HCT116 (cell line): ENCODE measurements at regions not wholly inside any gene's neighbourhood (a gene's known extent, or its start where the extent isn't known, plus 50 kb on each side); places are given as distances from the start of the nearest gene placed in this dataset.

Experiments
- ATAC-seq: fragments of 200-7000 bp; cut with Tn5 transposase; 2 replicates; pipeline ENCODE4 v1.9.1; 2020; ENCODE audit warnings: mild to moderate bottlenecking, moderate library complexity
- BruUV-seq: library from RNA; stranded (reverse); fragments of 400-500 nt; replicated peaks from 2 replicates; lab custom pipeline; 2021; lab: Mats Ljungman, UMichigan
- CTCF ChIA-PET: fragments of 300-600 bp; sonication (Branson Sonifier 250); formaldehyde crosslinking; loops from one replicate; lab custom pipeline; 2021; ENCODE audit warnings: antibody characterized with exemption; lab: Charles Lee
- POLR2A ChIA-PET: fragments of 300-600, 350-600 bp; sonication (Branson Sonifier 250); formaldehyde crosslinking; loops from one replicate; lab custom pipeline; 2021; ENCODE audit warnings: antibody characterized with exemption; lab: Charles Lee
- RAD21 ChIA-PET, 2 experiments: fragments of 300-600 bp; sonication (Branson Sonifier 250); formaldehyde crosslinking; loops; one replicate each; lab custom pipeline; 2023; ENCODE audit warnings: low total read pairs in 2 of 2; ENCODE audit not compliant: uncharacterized antibody in 2 of 2, unreplicated experiment in 2 of 2, low non-redundant PET in 1 of 2; lab: Charles Lee
- DNase-seq: peaks from one replicate; pipeline ENCODE4 v3.0.0-alpha.2; 2010; ENCODE audit warnings: low read depth, low spot score
- H2AFZ ChIP-seq: fragments of 200-600 bp; shearing (Covaris generic), sonication (generic); 2 replicates; pipeline ENCODE4 v1.6.1; 2017; ENCODE audit warnings: low read depth, mixed run types, mixed read lengths, antibody characterized with exemption, low read length; ENCODE audit not compliant: poor library complexity, severe bottlenecking
- H3K27ac ChIP-seq: 2 replicates; pipeline ENCODE4 v1.5.1; 2012; ENCODE audit warnings: low read depth, low read length
- H3K27me3 ChIP-seq: fragments of 200-600 bp; sonication (generic); 2 replicates; pipeline ENCODE4 v1.6.1; 2016; ENCODE audit warnings: mixed run types, low read length, mixed read lengths; ENCODE audit not compliant: insufficient read depth
- H3K36me3 ChIP-seq, 2 experiments: fragments of 200-500 bp in 1 of 2; fragments of 200-600 bp in 1 of 2; sonication (Bioruptor generic) in 1 of 2; sonication (generic) in 1 of 2; 2 replicates each; pipeline versions ENCODE4 v1.5.1 to v1.6.1; 2014 to 2016; ENCODE audit warnings: low read length in 2 of 2, inconsistent platforms in 1 of 2, mixed read lengths in 1 of 2, mixed run types in 1 of 2; ENCODE audit not compliant: insufficient read depth in 2 of 2, control insufficient read depth in 1 of 2
- H3K4me1 ChIP-seq, 2 experiments: fragments of 200-600 bp in 1 of 2; sonication (generic) in 1 of 2; 2 replicates each; pipeline versions ENCODE4 v1.5.1 to v1.6.1; 2012 to 2017; ENCODE audit warnings: low read length in 2 of 2, inconsistent platforms in 1 of 2, mild to moderate bottlenecking in 1 of 2, mixed read lengths in 1 of 2, mixed run types in 1 of 2, moderate library complexity in 1 of 2; ENCODE audit not compliant: insufficient read depth in 2 of 2, control insufficient read depth in 1 of 2
- H3K4me2 ChIP-seq: fragments of 200-600 bp; sonication (generic); 2 replicates; pipeline ENCODE4 v1.6.1; 2017; ENCODE audit warnings: mixed run types, low read length, mixed read lengths
- H3K4me3 ChIP-seq, 2 experiments: fragments of 200-600 bp in 1 of 2; sonication (generic) in 1 of 2; replicated peaks in 1 of 2; 2 replicates each; pipeline ENCODE4 v1.5.1; 2011 to 2016; ENCODE audit warnings: low read length in 2 of 2, control low read depth in 1 of 2, low read depth in 1 of 2, mild to moderate bottlenecking in 1 of 2, mixed read lengths in 1 of 2, mixed run types in 1 of 2
- H3K79me2 ChIP-seq: fragments of 200-600 bp; sonication (generic); 2 replicates; pipeline ENCODE4 v1.6.1; 2017; ENCODE audit warnings: mild to moderate bottlenecking, mixed run types, low read length, moderate library complexity, mixed read lengths; ENCODE audit not compliant: insufficient read depth
- H3K9ac ChIP-seq: fragments of 200-600 bp; sonication (generic); 2 replicates; pipeline ENCODE4 v1.6.1; 2016; ENCODE audit warnings: low read length, mixed read lengths
- H3K9me2 ChIP-seq: fragments of 200-600 bp; sonication (generic), shearing (Covaris generic); 2 replicates; pipeline ENCODE4 v1.6.1; 2017; ENCODE audit warnings: mixed run types, mild to moderate bottlenecking, moderate library complexity; ENCODE audit not compliant: insufficient read depth
- H3K9me3 ChIP-seq, 2 experiments: fragments of 200-500 bp in 1 of 2; fragments of 200-600 bp in 1 of 2; sonication (Bioruptor generic) in 1 of 2; sonication (generic) in 1 of 2; 2 replicates each; pipeline ENCODE4 v1.6.1; 2014 to 2017; ENCODE audit warnings: low read length in 2 of 2, mixed read lengths in 2 of 2, inconsistent platforms in 1 of 2, low read depth in 1 of 2, mild to moderate bottlenecking in 1 of 2, mixed run types in 1 of 2, moderate library complexity in 1 of 2; ENCODE audit not compliant: control insufficient read depth in 1 of 2, insufficient read depth in 1 of 2
- H4K20me1 ChIP-seq: fragments of 200-600 bp; sonication (generic), shearing (Covaris generic); 2 replicates; pipeline ENCODE4 v1.6.1; 2017; ENCODE audit warnings: mixed run types, mild to moderate bottlenecking, moderate library complexity; ENCODE audit not compliant: insufficient read depth
- CEBPB ChIP-seq: IDR thresholded peaks from 2 replicates; pipeline ENCODE4 v1.6.1; 2012; ENCODE audit warnings: low read depth
- CTCF ChIP-seq, 3 experiments: fragments of 200-600 bp in 1 of 3; sonication (generic) in 1 of 3; IDR thresholded peaks in 2 of 3; conservative IDR thresholded peaks in 1 of 3; 2 replicates each; pipeline ENCODE4 v1.5.1; 2012 to 2017; ENCODE audit warnings: low read depth in 2 of 3, low read length in 2 of 3, antibody characterized with exemption in 1 of 3, borderline replicate concordance in 1 of 3, control low read depth in 1 of 3, mild to moderate bottlenecking in 1 of 3, mixed read lengths in 1 of 3, mixed run types in 1 of 3, moderate library complexity in 1 of 3; ENCODE audit not compliant: insufficient read depth in 1 of 3
- EGR1 ChIP-seq: IDR thresholded peaks from 2 replicates; pipeline ENCODE4 v1.6.1; 2012; ENCODE audit warnings: low read depth
- EZH2phosphoT487 ChIP-seq: fragments of 200-600 bp; IDR thresholded peaks from 2 replicates; pipeline ENCODE4 v1.6.1; 2018; ENCODE audit warnings: antibody characterized with exemption, borderline replicate concordance
- FOSL1 ChIP-seq: IDR thresholded peaks from 2 replicates; pipeline ENCODE4 v1.6.1; 2012; ENCODE audit warnings: low read depth
- JUND ChIP-seq: IDR thresholded peaks from 2 replicates; pipeline ENCODE4 v1.6.1; 2012
- MAX ChIP-seq: IDR thresholded peaks from 2 replicates; pipeline ENCODE4 v1.6.1; 2012
- POLR2A ChIP-seq: IDR thresholded peaks from 2 replicates; pipeline ENCODE4 v1.7.0; 2011; ENCODE audit warnings: borderline replicate concordance; ENCODE audit not compliant: insufficient read depth, insufficient read length; ENCODE audit errors: extremely low read depth
- POLR2AphosphoS5 ChIP-seq: IDR thresholded peaks from 2 replicates; pipeline ENCODE4 v1.6.1; 2011; ENCODE audit warnings: mild to moderate bottlenecking, low read depth, low read length, moderate library complexity
- RAD21 ChIP-seq: IDR thresholded peaks from 2 replicates; pipeline ENCODE4 v1.6.1; 2012; ENCODE audit warnings: low read depth, mild to moderate bottlenecking
- SIN3A ChIP-seq: IDR thresholded peaks from 2 replicates; pipeline ENCODE4 v1.6.1; 2012; ENCODE audit warnings: low read depth
- SP1 ChIP-seq: IDR thresholded peaks from 2 replicates; pipeline ENCODE4 v1.6.1; 2012; ENCODE audit warnings: low read depth
- TCF7L2 ChIP-seq: IDR thresholded peaks from 2 replicates; pipeline ENCODE4 v1.7.0; 2011; ENCODE audit warnings: borderline replicate concordance, inconsistent platforms; ENCODE audit not compliant: insufficient read depth, insufficient read length; ENCODE audit errors: extremely low read depth
- YY1 ChIP-seq: IDR thresholded peaks from 2 replicates; pipeline ENCODE4 v1.6.1; 2011; ENCODE audit warnings: low read length, low read depth, moderate library complexity, mild to moderate bottlenecking; ENCODE audit not compliant: insufficient replicate concordance; ENCODE audit errors: extremely low read depth
- ZBTB33 ChIP-seq: IDR thresholded peaks from 2 replicates; pipeline ENCODE4 v1.6.1; 2011; ENCODE audit warnings: mild to moderate bottlenecking, low read length, moderate library complexity; ENCODE audit not compliant: insufficient replicate concordance; ENCODE audit errors: extremely low read depth
- ZFX ChIP-seq: fragments of 450-650 bp; IDR thresholded peaks from 2 replicates; pipeline ENCODE4 v1.6.1; 2017
- ZNF274 ChIP-seq: fragments of 200-500 bp; sonication (Bioruptor generic); IDR thresholded peaks from 2 replicates; pipeline ENCODE4 v1.6.1; 2014; ENCODE audit warnings: mild to moderate bottlenecking, low read depth, low read length, inconsistent platforms
- intact Hi-C: fragments of 100-400 bp; cut with micrococcal nuclease; formaldehyde crosslinking; loops from 2 replicates; pipeline ENCODE4 v1.10.0; 2022

- TF ChIP-seq ZBTB33 (no peak), POLR2A (no peak), SIN3A (no peak), ZNF274 (no peak), YY1 (no peak), EZH2phosphoT487 (no peak), CTCF (IDR thresholded peaks at IDR 0.05 in 2 of 3, conservative IDR thresholded peaks at IDR 0.05 in 1 of 3; ENCODE audit: borderline replicate concordance in 1 of 3, insufficient read depth in 1 of 3, low read depth in 2 of 3, low read length in 2 of 3) (no peak)
Measured at GRCh38 chr16:62516001-62516400, 479.8 kb upstream of the CDH8 start (continued).

GRCh38 chr16:62503073-62503472 lies 466.8 kb upstream of the CDH8 start:
- intact Hi-C loops = no loop called here
- TF ChIP-seq YY1 (no peak), POLR2A (no peak), CEBPB (no peak), JUND (no peak), EGR1 (no peak), MAX (no peak), TCF7L2 (no peak), ZBTB33 (no peak), RAD21 (no peak), SP1 (no peak), ZFX (no peak), POLR2AphosphoS5 (no peak), ZNF274 (no peak), FOSL1 (no peak)
- Histone ChIP-seq H3K27me3 (no peaks in the 10 kb centered on the region), H3K27ac (no peak overlapping the region), H3K9me3 (peaks cover 3 to 40% of the 10 kb centered on the region in 2 experiments; a peak in 2 of 4 replicates), H3K79me2 (no peaks in the 10 kb centered on the region), H3K4me2 (no peak overlapping the region), H3K4me1 (no peaks in the 10 kb centered on the region), H3K36me3 (no peaks in the 10 kb centered on the region), H2AFZ (no peak overlapping the region), H4K20me1 (no peaks in the 10 kb centered on the region), H3K9ac (no peak overlapping the region), H3K9me2 (no peaks in the 10 kb centered on the region), H3K4me3 (no peak overlapping the region)
- no TSS peak for BruUV-seq
- ChIA-PET POLR2A (no interaction called here), RAD21 (no interaction called here), CTCF (no interaction called here)
- DNase-seq (no peak), ATAC-seq (no peak)
